ENCODE measurements at regions not wholly inside any gene's neighbourhood (a gene's known extent, or its start where the extent isn't known, plus 50 kb on each side); places are given as distances from the start of the nearest gene placed in this dataset.

GRCh38 chr3:178324356-178324755 lies 211.9 kb upstream of the KCNMB2 start:
- TF ChIP-seq CTCF (conservative IDR thresholded peaks at IDR 0.05 in 1 of 2, IDR thresholded peaks at IDR 0.05 in 1 of 2; ENCODE audit: extremely low read depth in 1 of 2, insufficient read depth in 1 of 2, low read depth in 1 of 2, low read length in 2 of 2) (no peak), EZH2 (IDR thresholded peaks at IDR 0.05; ENCODE audit: borderline replicate concordance, low read length) (no peak)

Measured in mammary epithelial cell (primary cell).